Left renal cortex interstitium (tissue), 4 donors: ENCODE measurements at regions not wholly inside any gene's neighbourhood (a gene's known extent, or its start where the extent isn't known, plus 50 kb on each side); places are given as distances from the start of the nearest gene placed in this dataset.
A peak's percentile ranks its signal among the peaks of the same experiment; 100 is the strongest.
"Not testable (repeated sequence)": the region's sequence is repeated elsewhere in the genome, so short reads cannot be mapped to it uniquely, and the experiment has no call there.

Experiments used
- DNase-seq, 4 donors: peaks; one replicate each; pipeline ENCODE4 v3.0.0-alpha.2; 2013; ENCODE audit warnings: low read depth in 4 of 4, low spot score in 2 of 4, missing footprints in 1 of 4

DNA sequence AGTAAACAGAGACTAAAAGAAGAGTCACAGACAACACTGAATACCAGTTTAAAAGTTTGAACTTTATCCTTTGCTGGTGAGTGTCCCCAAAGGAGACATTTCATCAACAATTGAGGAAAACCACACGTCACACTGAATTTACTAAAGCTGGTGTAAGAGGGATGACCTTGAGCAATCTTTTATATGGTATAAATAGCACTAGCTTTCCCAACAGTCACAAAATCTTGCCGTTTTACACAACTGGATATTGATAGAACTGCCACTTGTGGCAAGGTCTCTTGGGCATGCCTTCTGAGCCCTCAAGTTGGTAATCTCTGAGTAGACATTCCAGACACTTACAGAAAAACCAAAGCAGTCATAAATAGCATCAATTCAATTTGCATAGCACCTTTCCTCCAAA lies 311.5 kb upstream of the TARS1 start:
- DNase-seq = no peak

GRCh38 chr5:33136785-33137184 lies 304.0 kb upstream of the TARS1 start:
- no peak for DNase-seq

DNA sequence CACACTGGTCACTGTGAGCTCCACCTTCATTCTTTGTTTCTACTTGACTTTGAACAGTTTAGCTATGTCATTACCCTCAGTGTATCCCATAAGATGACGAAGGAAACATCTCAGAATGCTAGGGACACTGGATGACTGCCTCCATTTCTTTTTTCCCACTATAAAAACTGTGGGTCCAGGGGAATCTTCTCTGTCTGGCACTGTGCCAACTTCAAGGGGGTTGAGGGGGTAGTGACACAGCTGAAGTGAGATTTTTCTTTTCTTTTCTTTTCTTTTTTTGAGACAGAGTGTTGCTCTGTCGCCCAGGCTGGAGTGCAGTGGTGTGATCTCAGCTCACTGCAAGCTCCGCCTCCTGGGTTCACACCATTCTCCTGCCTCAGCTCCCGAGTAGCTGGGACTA lies 302.6 kb upstream of the TARS1 start:
- DNase-seq = not testable (repeated sequence)

DNA sequence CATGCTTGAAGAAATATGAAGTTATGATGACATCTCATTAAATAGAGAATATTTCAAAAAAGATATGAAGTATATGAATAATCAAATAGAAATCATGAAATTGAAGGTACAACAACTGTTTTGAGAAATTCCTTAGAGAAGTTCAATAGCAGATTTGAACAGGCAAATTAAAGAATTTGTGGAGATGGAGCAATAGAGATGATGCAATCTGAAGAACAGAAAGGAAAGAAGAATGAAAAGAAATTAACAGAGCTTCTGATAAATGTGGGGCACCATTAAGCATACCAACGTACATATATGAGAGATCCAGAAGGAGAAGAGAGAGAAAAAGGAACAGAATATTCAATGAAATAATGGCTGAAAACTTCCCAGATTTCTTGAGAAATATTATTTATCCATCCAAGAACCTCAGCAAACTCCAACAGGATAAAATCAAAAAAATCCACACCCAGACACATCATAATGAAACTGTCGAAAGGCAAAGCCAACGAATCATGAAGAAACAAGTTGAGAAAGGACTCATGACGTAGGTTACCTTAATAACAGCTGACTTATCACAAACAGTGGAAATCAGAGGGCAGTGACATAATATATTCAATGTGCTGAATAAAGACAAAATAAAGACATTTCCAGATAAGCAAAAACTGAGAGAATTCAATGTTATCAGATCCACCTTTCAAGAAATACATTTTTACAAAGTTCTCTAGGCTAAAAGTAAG lies 297.2 kb upstream of the TARS1 start:
- DNase-seq = no peak

- no peak for DNase-seq
These were observed 293.9 kb upstream of the TARS1 start for GRCh38 chr5:33146881-33147280.

DNA sequence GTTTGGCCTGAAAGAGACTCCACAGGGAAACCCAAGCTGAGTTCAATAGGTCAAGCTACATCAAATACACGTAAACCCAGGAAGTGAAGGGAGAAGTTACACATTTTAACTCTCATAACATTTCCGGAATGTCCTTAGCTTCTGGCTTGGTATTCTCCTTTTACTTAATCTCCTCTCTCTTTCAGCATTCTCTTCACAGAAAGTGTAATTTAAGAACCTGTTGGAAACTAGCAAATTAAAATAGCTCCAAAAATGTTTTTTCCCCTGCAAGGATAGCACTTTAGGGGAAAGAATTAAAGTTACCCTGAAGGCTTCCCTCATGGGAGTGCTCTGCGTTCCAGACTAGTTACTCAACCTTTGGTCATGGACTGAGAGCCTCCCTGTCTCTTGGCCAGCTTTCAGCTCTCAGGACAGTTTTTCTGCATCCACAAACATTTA lies 292.7 kb upstream of the TARS1 start:
- peak in 1 of 4 donors; percentile 2 for DNase-seq

DNA sequence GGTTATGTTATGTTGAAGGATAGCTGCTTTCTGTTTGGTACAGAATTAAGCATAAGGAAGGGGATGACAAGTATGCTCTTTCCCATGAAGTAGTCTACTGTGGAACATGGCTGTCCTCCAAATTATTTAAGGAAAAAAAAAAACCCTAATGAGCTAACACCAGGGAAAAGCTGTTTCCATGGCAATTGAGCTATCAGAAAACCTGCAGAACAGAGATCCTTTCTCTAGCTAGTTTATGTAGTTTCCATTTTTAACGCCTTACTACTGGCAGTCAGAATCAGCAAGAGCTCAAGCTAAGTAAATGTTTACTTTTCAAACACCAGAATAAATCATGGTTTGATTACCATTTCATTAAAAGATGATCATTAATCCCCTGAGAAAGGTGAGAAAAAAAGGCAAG lies 287.4 kb upstream of the TARS1 start:
- no peak for DNase-seq

DNA sequence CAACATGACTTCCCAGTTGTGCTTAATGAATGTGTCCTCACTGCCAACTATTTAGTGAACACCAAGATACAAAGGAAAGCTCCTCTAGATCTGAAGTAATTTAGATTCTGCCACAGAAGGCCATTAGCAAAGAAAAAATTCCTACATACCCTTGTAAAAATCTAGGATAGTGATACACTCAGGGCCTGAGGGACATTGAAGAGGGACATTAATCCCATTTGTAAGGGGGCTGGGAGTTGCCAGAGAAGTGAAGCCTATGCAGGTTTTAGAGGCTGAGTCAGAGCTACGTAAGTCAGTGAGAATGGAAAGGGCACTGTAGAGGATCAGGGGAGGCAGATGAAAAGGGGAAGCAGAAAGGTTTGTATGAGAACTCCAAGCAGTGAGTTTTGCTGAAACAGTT lies 286.9 kb upstream of the TARS1 start:
- DNase-seq = no peak

- no peak for DNase-seq
These were observed 279.9 kb upstream of the TARS1 start for GRCh38 chr5:33160871-33161270.

- DNase-seq = no peak
These were observed 279.3 kb upstream of the TARS1 start for GRCh38 chr5:33161421-33161820.

GRCh38 chr5:33162057-33162456 lies 278.7 kb upstream of the TARS1 start:
- no peak for DNase-seq

DNA sequence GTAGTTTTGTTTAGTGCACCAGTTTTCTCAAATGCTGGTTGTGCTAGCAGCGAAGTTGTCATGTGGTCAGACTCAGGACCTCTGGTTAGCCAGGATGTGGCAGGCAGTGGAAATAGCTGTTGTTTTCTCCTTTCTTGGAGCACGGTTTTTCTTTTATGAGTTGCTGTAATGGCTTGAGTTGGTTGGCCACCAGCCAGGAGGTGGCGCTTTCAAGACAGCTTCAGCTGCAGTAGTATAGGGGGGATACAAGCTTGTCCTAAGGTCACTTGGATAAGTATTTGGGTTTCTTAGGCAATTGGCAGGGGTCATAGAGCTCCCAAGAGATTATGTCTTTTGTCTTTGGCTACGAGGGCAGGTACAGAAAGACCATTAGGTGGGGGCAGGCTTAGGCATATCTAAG lies 274.2 kb upstream of the TARS1 start:
- DNase-seq = no peak

DNA sequence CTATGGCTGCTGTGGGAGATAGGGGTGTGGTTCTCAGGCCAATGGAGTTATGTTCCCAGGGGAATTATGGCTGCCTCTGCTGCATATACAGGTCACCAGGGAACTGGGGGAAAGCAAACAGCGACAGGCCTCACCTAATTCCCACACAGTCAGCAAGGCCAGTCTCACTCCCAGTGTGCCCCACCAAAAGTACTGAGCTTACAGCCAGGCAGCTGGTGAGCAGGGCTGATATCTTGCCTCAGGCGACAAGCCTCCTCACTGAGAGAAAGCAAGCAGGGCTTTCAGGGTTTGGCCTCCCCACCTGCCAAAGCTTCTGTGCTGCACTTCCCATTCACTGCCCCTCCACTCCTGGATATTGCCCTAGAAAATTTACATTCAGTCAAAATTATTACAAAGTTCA lies 273.8 kb upstream of the TARS1 start:
- DNase-seq = no peak

DNA sequence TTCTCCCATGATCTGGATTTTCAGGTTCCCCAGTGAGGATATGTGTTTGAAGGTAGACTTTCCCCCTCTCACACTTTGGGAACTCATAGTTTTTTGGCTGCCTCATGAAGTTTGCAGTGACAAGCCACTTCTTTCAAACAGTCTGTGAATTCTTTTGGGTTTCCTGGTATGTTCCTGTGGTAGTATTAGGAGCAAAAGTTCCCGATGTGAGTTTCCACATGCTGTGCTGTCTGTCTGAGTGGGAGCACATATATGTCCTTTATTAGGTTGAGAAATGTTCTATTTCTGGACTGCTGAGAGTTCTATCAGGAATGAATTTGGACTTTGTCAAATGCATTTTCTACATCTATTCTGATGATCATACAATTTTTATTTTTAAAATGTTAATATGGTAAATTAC lies 273.2 kb upstream of the TARS1 start:
- DNase-seq = no peak

DNA sequence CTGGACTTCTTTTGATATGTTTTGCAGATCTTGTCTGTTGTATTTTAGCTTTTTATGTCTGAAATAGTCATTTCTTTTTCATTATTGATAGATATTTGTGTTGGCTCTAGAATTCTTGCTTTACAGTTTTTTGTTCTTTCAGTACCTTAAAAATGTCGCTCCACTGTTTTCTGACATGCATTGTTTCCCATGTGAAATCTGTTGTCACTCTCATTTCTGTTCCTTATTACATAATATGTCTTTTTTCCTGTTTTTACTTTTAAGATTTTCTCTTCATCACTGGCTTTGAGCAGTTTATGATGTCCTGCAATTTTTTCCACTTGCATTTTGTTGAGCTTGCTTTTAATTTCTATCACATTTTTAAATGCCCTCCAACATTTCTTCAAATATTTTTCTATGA lies 270.4 kb upstream of the TARS1 start:
- no peak for DNase-seq

DNA sequence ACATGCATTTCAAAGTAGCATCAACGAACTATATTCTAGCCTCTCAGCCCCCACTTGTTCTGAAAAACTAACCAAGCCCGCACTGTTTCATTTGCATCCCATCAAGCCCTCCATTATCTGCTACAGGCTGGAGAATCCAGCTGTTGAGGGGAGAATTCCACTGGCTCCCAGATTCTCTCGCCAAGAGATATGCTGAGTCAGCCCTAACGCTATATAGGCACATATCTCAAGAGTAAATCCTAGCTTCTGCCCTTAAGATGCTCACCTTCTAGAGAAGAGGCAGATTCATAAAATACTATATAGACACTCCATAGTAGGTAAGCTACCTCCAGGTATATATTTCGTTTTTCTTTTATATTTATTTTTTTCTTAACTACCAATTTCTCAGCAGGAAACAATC lies 266.4 kb upstream of the TARS1 start:
- DNase-seq = no peak

DNA sequence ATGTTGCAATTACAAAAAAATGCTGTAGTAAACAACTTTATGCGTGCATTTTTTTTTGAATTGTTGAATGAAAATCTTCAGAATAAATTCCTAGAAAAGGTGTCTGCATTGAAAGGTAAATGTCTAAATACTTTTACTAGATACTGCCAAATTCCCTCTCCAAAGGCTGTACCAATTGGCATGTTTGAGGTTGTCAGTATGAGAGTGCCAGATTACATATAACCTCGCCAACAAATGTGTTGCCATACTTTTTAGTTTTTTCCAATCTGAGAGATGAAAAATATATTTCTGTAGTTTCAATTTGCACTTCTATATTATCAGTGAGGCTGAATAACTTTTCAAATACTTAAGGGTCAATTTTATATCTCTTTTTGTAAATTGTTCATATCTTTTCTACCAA lies 261.5 kb upstream of the TARS1 start:
- no peak for DNase-seq

DNA sequence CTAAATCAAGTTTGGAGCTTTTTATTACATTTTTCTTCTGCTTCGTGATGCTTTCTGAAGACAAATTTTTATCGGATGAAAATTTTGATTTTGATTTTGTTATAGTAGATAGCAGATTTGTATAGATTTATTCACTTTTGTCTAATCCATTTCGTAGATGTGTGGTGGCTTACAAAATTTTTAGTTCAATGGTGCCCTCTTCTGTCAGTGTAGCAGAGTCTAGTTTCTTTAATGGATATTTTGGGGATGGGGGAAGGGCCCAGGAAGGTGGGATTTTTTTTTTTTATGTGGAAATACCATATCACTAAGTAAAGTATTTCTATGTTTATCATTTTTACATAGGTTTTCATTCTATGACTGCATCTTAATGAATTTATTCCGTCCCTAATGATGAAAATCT lies 259.9 kb upstream of the TARS1 start:
- DNase-seq = no peak

GRCh38 chr5:33182986-33183385 lies 257.8 kb upstream of the TARS1 start:
- no peak for DNase-seq

- no peak for DNase-seq
These were observed 256.4 kb upstream of the TARS1 start for GRCh38 chr5:33184367-33184766.

- DNase-seq = no peak
These were observed 252.7 kb upstream of the TARS1 start for GRCh38 chr5:33188089-33188488.

- DNase-seq = no peak
These were observed 245.9 kb upstream of the TARS1 start for GRCh38 chr5:33194914-33195313.
